SK-N-SH (cell line): ENCODE measurements at regions not wholly inside any gene's neighbourhood (a gene's known extent, or its start where the extent isn't known, plus 50 kb on each side); places are given as distances from the start of the nearest gene placed in this dataset.

Experiments used
- CTCF ChIA-PET: fragments of 300-600, 350-600 bp; formaldehyde crosslinking; extraction: SDS; loops from one replicate; lab custom pipeline; 2021; lab: Yijun Ruan, JAX
- POLR2A ChIA-PET: fragments of 350-600 bp; sonication (Branson Sonifier 250); formaldehyde crosslinking; extraction: SDS; loops from one replicate; lab custom pipeline; 2020; ENCODE audit warnings: antibody characterized with exemption, inconsistent platforms; lab: Yijun Ruan, JAX
- DNase-seq: peaks from one replicate; pipeline ENCODE4 v3.0.0; 2012
- H2AFZ ChIP-seq: fragments of 200-600 bp; sonication (generic); 2 replicates; pipeline ENCODE4 v1.8.1; 2016; ENCODE audit warnings: antibody characterized with exemption, mild to moderate bottlenecking, low read depth
- H3F3A ChIP-seq: fragments of 200-600 bp; sonication (generic); replicated peaks from 2 replicates; pipeline ENCODE3; 2016; ENCODE audit warnings: antibody characterized with exemption, mild to moderate bottlenecking; ENCODE audit not compliant: insufficient read depth
- H3K27ac ChIP-seq, 2 experiments: fragments of 200-500 bp in 1 of 2; fragments of 200-600 bp in 1 of 2; sonication (Bioruptor generic) in 1 of 2; sonication (generic), shearing (Covaris generic) in 1 of 2; 2 replicates each; pipeline versions ENCODE4 v1.5.1 to v1.6.1; 2014 to 2016; ENCODE audit warnings: low read depth in 2 of 2, inconsistent platforms in 1 of 2, low read length in 1 of 2, mild to moderate bottlenecking in 1 of 2, mixed read lengths in 1 of 2
- H3K27me3 ChIP-seq: fragments of 200-600 bp; sonication (generic), shearing (Covaris generic); 2 replicates; pipeline ENCODE4 v1.6.1; 2016; ENCODE audit warnings: mixed run types; ENCODE audit not compliant: insufficient read depth
- H3K36me3 ChIP-seq, 2 experiments: fragments of 200-500 bp in 1 of 2; fragments of 200-600 bp in 1 of 2; sonication (Bioruptor generic) in 1 of 2; sonication (generic) in 1 of 2; replicated peaks in 1 of 2; 2 replicates each; pipeline versions ENCODE3 to v1.5.1; 2014 to 2016; ENCODE audit warnings: low read length in 1 of 2, mild to moderate bottlenecking in 1 of 2; ENCODE audit not compliant: insufficient read depth in 2 of 2, control insufficient read depth in 1 of 2
- H3K4me1 ChIP-seq, 2 experiments: fragments of 200-500 bp in 1 of 2; fragments of 200-600 bp in 1 of 2; sonication (Bioruptor generic) in 1 of 2; sonication (generic), shearing (Covaris generic) in 1 of 2; 2 replicates each; pipeline versions ENCODE4 v1.5.1 to v1.6.1; 2014 to 2016; ENCODE audit warnings: low read depth in 1 of 2, low read length in 1 of 2, mixed run types in 1 of 2; ENCODE audit not compliant: insufficient read depth in 2 of 2, control insufficient read depth in 1 of 2
- H3K4me2 ChIP-seq: fragments of 200-600 bp; sonication (generic), shearing (Covaris generic); 2 replicates; pipeline ENCODE4 v1.6.1; 2017; ENCODE audit warnings: mixed run types
- H3K4me3 ChIP-seq, 2 experiments: fragments of 200-500 bp in 1 of 2; fragments of 200-600 bp in 1 of 2; sonication (Bioruptor generic) in 1 of 2; sonication (generic), shearing (Covaris generic) in 1 of 2; 2 replicates each; pipeline versions ENCODE4 v1.5.1 to v1.8.1; 2014 to 2016; ENCODE audit warnings: low read depth in 2 of 2, inconsistent platforms in 1 of 2, low read length in 1 of 2, mild to moderate bottlenecking in 1 of 2, mixed read lengths in 1 of 2, moderate library complexity in 1 of 2
- H3K79me2 ChIP-seq: fragments of 200-600 bp; sonication (generic); 2 replicates; pipeline ENCODE4 v1.8.1; 2017; ENCODE audit warnings: mild to moderate bottlenecking; ENCODE audit not compliant: insufficient read depth
- H3K9ac ChIP-seq: fragments of 200-600 bp; sonication (generic); 2 replicates; pipeline ENCODE4 v1.6.1; 2017; ENCODE audit warnings: mixed run types
- H3K9me2 ChIP-seq: fragments of 200-600 bp; sonication (generic); 2 replicates; pipeline ENCODE4 v1.6.1; 2017; ENCODE audit warnings: mixed run types
- H3K9me3 ChIP-seq: fragments of 200-600 bp; sonication (generic); 2 replicates; pipeline ENCODE4 v1.6.1; 2017; ENCODE audit warnings: mixed run types, mild to moderate bottlenecking, moderate library complexity
- H4K20me1 ChIP-seq: fragments of 200-600 bp; sonication (generic); 2 replicates; pipeline ENCODE4 v1.6.1; 2017; ENCODE audit warnings: mild to moderate bottlenecking, mixed run types; ENCODE audit not compliant: insufficient read depth
- CHD2 ChIP-seq: fragments of 150-350 bp; IDR thresholded peaks from 2 replicates; pipeline ENCODE4 v1.6.1; 2018; ENCODE audit warnings: low read length; ENCODE audit not compliant: partially characterized antibody
- CTCF ChIP-seq: fragments of 200-600 bp; sonication (generic); IDR thresholded peaks from 2 replicates; pipeline ENCODE4 v1.6.1; 2017; ENCODE audit warnings: antibody characterized with exemption, mild to moderate bottlenecking, moderate library complexity
- ELF1 ChIP-seq: IDR thresholded peaks from 2 replicates; pipeline ENCODE4 v1.4.0; 2012
- FOSL2 ChIP-seq: IDR thresholded peaks from 2 replicates; pipeline ENCODE4 v1.4.0; 2012; ENCODE audit warnings: low read depth, mild to moderate bottlenecking, moderate library complexity, borderline replicate concordance
- FOXJ3 ChIP-seq: sonication (generic); formaldehyde crosslinking; IDR thresholded peaks from 2 replicates; pipeline ENCODE4 v1.5.1; 2020; ENCODE audit warnings: mild to moderate bottlenecking, missing genetic modification reagents
- FOXM1 ChIP-seq: IDR thresholded peaks from 2 replicates; pipeline ENCODE4 v1.4.0; 2012; ENCODE audit warnings: low read depth, mild to moderate bottlenecking
- GATA2 ChIP-seq: sonication (generic); formaldehyde crosslinking; IDR thresholded peaks from 2 replicates; pipeline ENCODE4 v1.5.0; 2020; ENCODE audit warnings: mild to moderate bottlenecking, missing genetic modification reagents
- MXI1 ChIP-seq: IDR thresholded peaks from 2 replicates; pipeline ENCODE4 v1.6.1; 2012; ENCODE audit warnings: mild to moderate bottlenecking, low read depth, low read length, improper control_type of control experiment
- RAD21 ChIP-seq: IDR thresholded peaks from 2 replicates; pipeline ENCODE4 v1.6.1; 2012; ENCODE audit warnings: mild to moderate bottlenecking, low read length
- RFX5 ChIP-seq: IDR thresholded peaks from 2 replicates; pipeline ENCODE4 v1.6.1; 2012; ENCODE audit warnings: mild to moderate bottlenecking, improper control_type of control experiment, low read length
- SIN3A ChIP-seq: IDR thresholded peaks from 2 replicates; pipeline ENCODE4 v1.6.1; 2012; ENCODE audit warnings: low read depth, mild to moderate bottlenecking, low read length, moderate library complexity, borderline replicate concordance
- TAF1 ChIP-seq: IDR thresholded peaks from 2 replicates; pipeline ENCODE4 v1.6.1; 2012; ENCODE audit warnings: low read depth, mild to moderate bottlenecking, low read length, moderate library complexity, borderline replicate concordance
- TCF12 ChIP-seq: IDR thresholded peaks from 2 replicates; pipeline ENCODE4 v1.4.0; 2012
- USF1 ChIP-seq: IDR thresholded peaks from 2 replicates; pipeline ENCODE4 v1.4.0; 2012; ENCODE audit warnings: low read depth, borderline replicate concordance
- YY1 ChIP-seq: IDR thresholded peaks from 2 replicates; pipeline ENCODE4 v1.4.0; 2012; ENCODE audit warnings: low read depth, mild to moderate bottlenecking
- WGBS: methylation state at CpG from one replicate; pipeline ENCODE4 v1.1.6; 2017; ENCODE audit warnings: low lambda C conversion rate; 5-methylcytosine and 5-hydroxymethylcytosine counted together
- TF ChIP-seq, protein P1 (sequence below): IDR thresholded peaks from 2 replicates; pipeline ENCODE4; 2012

DNA sequence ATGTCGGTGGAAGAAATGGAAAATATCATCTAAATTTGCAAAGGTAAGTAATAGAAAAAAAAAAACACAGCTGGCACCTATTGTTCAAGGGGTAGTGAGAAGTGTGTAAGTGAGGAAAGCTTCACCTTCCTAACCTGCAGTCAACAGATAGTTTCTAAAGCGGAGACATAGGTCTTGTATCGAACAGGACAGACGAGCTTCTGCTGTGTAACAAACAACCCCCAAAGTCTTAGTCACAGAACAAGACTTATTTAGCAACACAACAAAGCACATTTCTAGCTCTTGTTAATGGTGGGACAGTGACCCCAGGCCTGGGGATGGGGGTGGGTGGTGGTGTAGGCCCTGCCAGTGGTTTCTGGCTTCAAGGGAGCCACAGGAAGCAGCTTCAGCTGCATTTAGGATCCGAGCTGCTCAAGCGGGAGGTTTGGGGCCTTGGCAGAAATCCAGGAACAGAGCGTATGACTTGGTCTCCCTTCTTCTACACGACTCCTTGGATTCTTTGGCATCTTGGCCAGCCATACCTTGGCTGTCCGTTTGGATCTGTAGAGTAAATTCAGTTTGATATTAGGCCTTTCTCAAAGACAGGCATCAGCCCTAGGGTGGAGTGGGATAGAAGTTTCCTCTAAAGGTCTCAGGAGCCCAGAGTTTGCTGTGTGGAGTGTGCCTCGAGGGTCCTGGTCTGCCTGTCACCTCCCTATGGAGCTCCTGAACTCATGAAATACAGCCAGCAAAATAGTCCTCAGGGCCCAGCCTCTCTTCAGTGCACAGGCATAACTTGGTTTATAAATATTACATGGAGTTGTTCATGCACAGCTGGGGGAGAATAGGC, 56.9 kb upstream of the SHH start:
- no peaks in the 10 kb centered on the region for H3K4me1 ChIP-seq
- no peaks in the 10 kb centered on the region for H3K9me2 ChIP-seq
- peaks cover 96% of the 10 kb centered on the region for H3K27me3 ChIP-seq
- CTCF ChIA-PET, result interaction anchor here (1.3 to 3.8 kb wide), 2 partner anchors 7 to 36 kb away, joined by 5 to 14 read pairs; no protein-coding TSS in a partner anchor
- no peak overlapping the region for H3K4me2 ChIP-seq
- H3K27ac ChIP-seq, result no peak overlapping the region
- TF ChIP-seq SIN3A (no peak), CHD2 (no peak), CTCF (no peak), RFX5 (no peak), MXI1 (no peak), FOXM1 (no peak), GATA2 (CRISPR knock-in tag) (no peak), TAF1 (no peak), YY1 (no peak), USF1 (no peak), TCF12 (no peak), FOXJ3 (no peak), RAD21 (no peak), FOSL2 (no peak), ELF1 (no peak)
- TF ChIP-seq, protein P1, sequence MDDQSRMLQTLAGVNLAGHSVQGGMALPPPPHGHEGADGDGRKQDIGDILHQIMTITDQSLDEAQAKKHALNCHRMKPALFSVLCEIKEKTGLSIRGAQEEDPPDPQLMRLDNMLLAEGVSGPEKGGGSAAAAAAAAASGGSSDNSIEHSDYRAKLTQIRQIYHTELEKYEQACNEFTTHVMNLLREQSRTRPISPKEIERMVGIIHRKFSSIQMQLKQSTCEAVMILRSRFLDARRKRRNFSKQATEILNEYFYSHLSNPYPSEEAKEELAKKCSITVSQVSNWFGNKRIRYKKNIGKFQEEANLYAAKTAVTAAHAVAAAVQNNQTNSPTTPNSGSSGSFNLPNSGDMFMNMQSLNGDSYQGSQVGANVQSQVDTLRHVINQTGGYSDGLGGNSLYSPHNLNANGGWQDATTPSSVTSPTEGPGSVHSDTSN, result no peak
- TF ChIP-seq, all 33 proteins: peak for 0
- Histone ChIP-seq H3K9me3 (no peaks in the 10 kb centered on the region), H3K36me3 (no peaks in the 10 kb centered on the region), H3K79me2 (no peaks in the 10 kb centered on the region), H3F3A (no peaks in the 10 kb centered on the region), H3K9ac (no peak overlapping the region), H2AFZ (no peak overlapping the region), H3K4me3 (no peak overlapping the region), H4K20me1 (no peaks in the 10 kb centered on the region)
- 31% methylated on average over 10 of the region's 10 CpGs for WGBS
- POLR2A ChIA-PET, result no interaction called here
- DNase-seq, result no peak
